ENCODE measurements at regions not wholly inside any gene's neighbourhood (a gene's known extent, or its start where the extent isn't known, plus 50 kb on each side); places are given as distances from the start of the nearest gene placed in this dataset.

DNA sequence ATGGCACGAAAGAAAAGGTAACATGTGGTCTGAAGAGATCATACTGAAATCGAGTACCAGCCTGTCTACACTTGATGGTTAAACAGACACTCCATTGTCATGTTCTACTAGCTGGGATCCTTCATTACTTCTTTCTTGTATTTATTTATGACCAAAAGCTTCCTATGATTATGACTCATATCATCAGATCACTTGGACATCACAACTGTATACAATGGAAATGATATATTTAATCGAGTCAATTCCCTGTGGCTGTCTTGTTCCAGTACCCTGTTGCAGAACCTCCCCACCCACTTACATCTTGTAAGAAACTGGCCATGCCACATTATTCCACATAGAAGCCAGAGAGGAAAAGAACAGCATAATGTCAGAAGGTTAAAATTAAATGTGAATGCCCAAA, 358.9 kb downstream of the ZEB2 start:
- TF ChIP-seq POLR2AphosphoS5 (IDR thresholded peaks at IDR 0.05) = no peak
- TF ChIP-seq POLR2A (IDR thresholded peaks at IDR 0.05) = no peak
